Endothelial cell of umbilical vein (primary cell): ENCODE measurements at regions not wholly inside any gene's neighbourhood (a gene's known extent, or its start where the extent isn't known, plus 50 kb on each side); places are given as distances from the start of the nearest gene placed in this dataset.

ENCODE experiments used
- BruUV-seq: library from RNA; stranded (reverse); fragments of 400-500 nt; replicated peaks from 2 replicates; lab custom pipeline; 2021; lab: Mats Ljungman, UMichigan
- CTCF ChIA-PET: fragments of 300-600, 350-600 bp; sonication (Branson Sonifier 250); formaldehyde crosslinking; loops from one replicate; lab custom pipeline; 2021; ENCODE audit warnings: antibody characterized with exemption, inconsistent platforms; lab: Charles Lee
- POLR2A ChIA-PET: fragments of 300-600, 350-600 bp; sonication (Branson Sonifier 250); formaldehyde crosslinking; loops from one replicate; lab custom pipeline; 2021; ENCODE audit warnings: antibody characterized with exemption, inconsistent platforms; lab: Charles Lee
- DNase-seq: peaks from one replicate; pipeline ENCODE4 v3.0.0-alpha.2; 2011; ENCODE audit warnings: low read depth, low spot score
- FAIRE-seq: peaks from 2 replicates; lab custom pipeline; 2011; peaks lifted over from hg19 to GRCh38; lab: Jason Lieb, UNC
- H2AFZ ChIP-seq: 2 replicates; pipeline ENCODE4 v1.6.0; 2012; ENCODE audit warnings: low read depth, low read length, control low read depth, inconsistent platforms
- H3K27ac ChIP-seq: 2 replicates; pipeline ENCODE4 v1.5.1; 2011; ENCODE audit warnings: low read depth, mild to moderate bottlenecking, control low read depth, low read length, moderate library complexity; ENCODE audit not compliant: insufficient read depth
- H3K27me3 ChIP-seq, 2 experiments: 2 replicates each; pipeline versions ENCODE4 v1.6.0 to v1.6.1; 2011; ENCODE audit warnings: low read length in 2 of 2, mixed read lengths in 1 of 2; ENCODE audit not compliant: control insufficient read depth in 2 of 2, insufficient read depth in 2 of 2
- H3K36me3 ChIP-seq, 2 experiments: 2 replicates in 1 of 2; 3 replicates in 1 of 2; pipeline ENCODE4 v1.5.1; 2011; ENCODE audit warnings: low read length in 2 of 2, mild to moderate bottlenecking in 1 of 2, moderate library complexity in 1 of 2; ENCODE audit not compliant: control insufficient read depth in 2 of 2, insufficient read depth in 2 of 2; ENCODE audit errors: extremely low read depth in 1 of 2
- H3K4me1 ChIP-seq: 3 replicates; pipeline ENCODE4 v1.5.1; 2011; ENCODE audit warnings: mild to moderate bottlenecking, low read length; ENCODE audit not compliant: control insufficient read depth, insufficient read depth; ENCODE audit errors: extremely low read depth
- H3K4me2 ChIP-seq: 2 replicates; pipeline ENCODE4 v1.6.1; 2011; ENCODE audit warnings: low read length, control low read depth, mixed read lengths; ENCODE audit not compliant: insufficient read depth
- H3K4me3 ChIP-seq, 3 experiments: fragments of 200-600 bp in 1 of 3; sonication (generic), shearing (Covaris generic) in 1 of 3; replicated peaks in 1 of 3; 2 replicates each; pipeline ENCODE4 v1.5.1; 2011 to 2016; ENCODE audit warnings: control low read depth in 3 of 3, low read length in 3 of 3, mild to moderate bottlenecking in 2 of 3, inconsistent platforms in 1 of 3, low read depth in 1 of 3, moderate library complexity in 1 of 3; ENCODE audit not compliant: insufficient read depth in 1 of 3
- H3K79me2 ChIP-seq: 2 replicates; pipeline ENCODE4 v1.6.0; 2012; ENCODE audit warnings: low read length, inconsistent platforms; ENCODE audit not compliant: control insufficient read depth, insufficient read depth
- H3K9ac ChIP-seq: replicated peaks from 2 replicates; pipeline ENCODE3; 2011; ENCODE audit warnings: low read length, control low read depth; ENCODE audit not compliant: insufficient read depth; ENCODE audit errors: extremely low read depth
- H3K9me1 ChIP-seq: replicated peaks from 3 replicates; pipeline ENCODE4 v1.6.0; 2011; ENCODE audit warnings: mild to moderate bottlenecking, low read length; ENCODE audit not compliant: control insufficient read depth, insufficient read depth; ENCODE audit errors: extremely low read depth
- H3K9me3 ChIP-seq: replicated peaks from 2 replicates; pipeline ENCODE4 v1.5.1; 2012; ENCODE audit warnings: low read length, inconsistent platforms; ENCODE audit not compliant: control insufficient read depth, insufficient read depth
- H4K20me1 ChIP-seq: replicated peaks from 2 replicates; pipeline ENCODE3; 2011; ENCODE audit warnings: mild to moderate bottlenecking, low read length; ENCODE audit not compliant: control insufficient read depth, insufficient read depth; ENCODE audit errors: extremely low read depth
- CTCF ChIP-seq, 2 donors: IDR thresholded peaks; 1 replicate in 1 of 2; 2 replicates in 1 of 2; pipeline ENCODE4 v1.5.1; 2011; ENCODE audit warnings: low read length in 2 of 2, mild to moderate bottlenecking in 2 of 2, moderate library complexity in 2 of 2, control low read depth in 1 of 2, inconsistent platforms in 1 of 2, low read depth in 1 of 2; ENCODE audit not compliant: insufficient read depth in 1 of 2; ENCODE audit errors: extremely low read depth in 1 of 2
- EZH2 ChIP-seq: IDR thresholded peaks from 2 replicates; pipeline ENCODE4 v1.6.1; 2012; ENCODE audit warnings: borderline replicate concordance, low read depth, mild to moderate bottlenecking, moderate library complexity, low read length, inconsistent platforms; ENCODE audit not compliant: severe bottlenecking
- FOS ChIP-seq: IDR thresholded peaks from 2 replicates; pipeline ENCODE4 v1.6.1; 2011; ENCODE audit warnings: mild to moderate bottlenecking, low read length, moderate library complexity, borderline replicate concordance; ENCODE audit not compliant: insufficient read depth
- GATA2 ChIP-seq: IDR thresholded peaks from 2 replicates; pipeline ENCODE4 v1.7.0; 2011; ENCODE audit warnings: low read depth, mild to moderate bottlenecking, moderate library complexity, mixed read lengths, low read length; ENCODE audit not compliant: insufficient read length, insufficient read depth
- JUN ChIP-seq: IDR thresholded peaks from 2 replicates; pipeline ENCODE4 v1.6.1; 2011; ENCODE audit warnings: borderline replicate concordance, low read depth; ENCODE audit not compliant: insufficient read length, insufficient read depth
- MAX ChIP-seq: IDR thresholded peaks from 2 replicates; pipeline ENCODE4 v1.6.1; 2011; ENCODE audit not compliant: insufficient read depth, insufficient read length
- MYC ChIP-seq: IDR thresholded peaks from one replicate; pipeline ENCODE4 v1.6.1; 2011; ENCODE audit warnings: mild to moderate bottlenecking, low read depth, low read length
- POLR2A ChIP-seq: IDR thresholded peaks from 2 replicates; pipeline ENCODE4 v1.6.1; 2012; ENCODE audit warnings: low read depth, mild to moderate bottlenecking, control low read depth, low read length
- POLR2AphosphoS5 ChIP-seq: IDR thresholded peaks from 2 replicates; pipeline ENCODE4 v1.6.1; 2012; ENCODE audit warnings: low read depth, mild to moderate bottlenecking, control low read depth, low read length, moderate library complexity; ENCODE audit not compliant: insufficient read depth
- dilution Hi-C: fragments of 300-500 bp; cut with MboI; formaldehyde crosslinking; loops from one replicate; pipeline ENCODE4 v1.15.0; 2019; ENCODE audit warnings: low sequenced_read_pairs; ENCODE audit not compliant: extremely low pct_ligation_motif_present
- intact Hi-C: fragments of 100-400 bp; cut with micrococcal nuclease; formaldehyde crosslinking; loops from one replicate; pipeline ENCODE4 v1.10.0; 2022

- no peak for FAIRE-seq
- no peak for DNase-seq
- Histone ChIP-seq H3K9ac (no peak overlapping the region), H3K79me2 (no peaks in the 10 kb centered on the region), H3K4me2 (no peak overlapping the region), H4K20me1 (no peaks in the 10 kb centered on the region), H3K27me3 (no peaks in the 10 kb centered on the region), H3K4me3 (no peak overlapping the region), H3K9me3 (peaks cover 2% of the 10 kb centered on the region), H3K27ac (no peak overlapping the region), H3K9me1 (no peaks in the 10 kb centered on the region), H2AFZ (no peak overlapping the region), H3K4me1 (no peaks in the 10 kb centered on the region), H3K36me3 (no peaks in the 10 kb centered on the region)
- TF ChIP-seq FOS (no peak), POLR2AphosphoS5 (no peak), POLR2A (no peak), CTCF (IDR thresholded peaks at IDR 0.05; ENCODE audit: extremely low read depth in 1 of 2, insufficient read depth in 1 of 2, low read depth in 1 of 2, low read length in 2 of 2) (no peak), JUN (no peak), GATA2 (no peak), MYC (no peak), EZH2 (no peak), MAX (no peak)
- POLR2A ChIA-PET = no interaction called here
- BruUV-seq = no TSS peak
- CTCF ChIA-PET = no interaction called here
- dilution Hi-C loops = no loop called here
- intact Hi-C loops = no loop called here
Observed at GRCh38 chr20:21835042-21835441, 129.6 kb downstream of the PAX1 start.
